Upper lobe of left lung (tissue), 4 donors: ENCODE measurements at regions not wholly inside any gene's neighbourhood (a gene's known extent, or its start where the extent isn't known, plus 50 kb on each side); places are given as distances from the start of the nearest gene placed in this dataset.

Experiments
- CTCF ChIP-seq, 6 experiments: fragments of 450-650 bp in 4 of 6; fragments of 200-600 bp in 2 of 6; sonication (generic) in 2 of 6; IDR thresholded peaks; one replicate each; pipeline ENCODE4 v1.5.1; 2016 to 2019; ENCODE audit warnings: antibody characterized with exemption in 6 of 6
- POLR2A ChIP-seq, 4 donors: fragments of 450-650 bp; IDR thresholded peaks; one replicate each; pipeline ENCODE4 v1.5.1; 2016 to 2017; ENCODE audit warnings: antibody characterized with exemption in 4 of 4, mild to moderate bottlenecking in 2 of 4
- POLR2AphosphoS5 ChIP-seq, 2 donors: sonication (generic); formaldehyde crosslinking; IDR thresholded peaks; one replicate each; pipeline ENCODE4 v1.5.1; 2017; ENCODE audit warnings: antibody characterized with exemption in 2 of 2

- no peak for TF ChIP-seq CTCF (IDR thresholded peaks at IDR 0.05)
- no peak for TF ChIP-seq POLR2A (IDR thresholded peaks at IDR 0.05)
- no peak for TF ChIP-seq POLR2AphosphoS5 (IDR thresholded peaks at IDR 0.05)
Observed at GRCh38 chr15:70240082-70240481, 142.4 kb upstream of the TLE3 start.
